HCT116 (cell line): ENCODE measurements at regions not wholly inside any gene's neighbourhood (a gene's known extent, or its start where the extent isn't known, plus 50 kb on each side); places are given as distances from the start of the nearest gene placed in this dataset.

Experiments
- ATAC-seq: fragments of 200-7000 bp; cut with Tn5 transposase; 2 replicates; pipeline ENCODE4 v1.9.1; 2020; ENCODE audit warnings: mild to moderate bottlenecking, moderate library complexity
- BruUV-seq: library from RNA; stranded (reverse); fragments of 400-500 nt; replicated peaks from 2 replicates; lab custom pipeline; 2021; lab: Mats Ljungman, UMichigan
- CTCF ChIA-PET: fragments of 300-600 bp; sonication (Branson Sonifier 250); formaldehyde crosslinking; loops from one replicate; lab custom pipeline; 2021; ENCODE audit warnings: antibody characterized with exemption; lab: Charles Lee
- POLR2A ChIA-PET: fragments of 300-600, 350-600 bp; sonication (Branson Sonifier 250); formaldehyde crosslinking; loops from one replicate; lab custom pipeline; 2021; ENCODE audit warnings: antibody characterized with exemption; lab: Charles Lee
- RAD21 ChIA-PET, 2 experiments: fragments of 300-600 bp; sonication (Branson Sonifier 250); formaldehyde crosslinking; loops; one replicate each; lab custom pipeline; 2023; ENCODE audit warnings: low total read pairs in 2 of 2; ENCODE audit not compliant: uncharacterized antibody in 2 of 2, unreplicated experiment in 2 of 2, low non-redundant PET in 1 of 2; lab: Charles Lee
- DNase-seq: peaks from one replicate; pipeline ENCODE4 v3.0.0-alpha.2; 2010; ENCODE audit warnings: low read depth, low spot score
- H2AFZ ChIP-seq: fragments of 200-600 bp; shearing (Covaris generic), sonication (generic); 2 replicates; pipeline ENCODE4 v1.6.1; 2017; ENCODE audit warnings: low read depth, mixed run types, mixed read lengths, antibody characterized with exemption, low read length; ENCODE audit not compliant: poor library complexity, severe bottlenecking
- H3K27ac ChIP-seq: 2 replicates; pipeline ENCODE4 v1.5.1; 2012; ENCODE audit warnings: low read depth, low read length
- H3K27me3 ChIP-seq: fragments of 200-600 bp; sonication (generic); 2 replicates; pipeline ENCODE4 v1.6.1; 2016; ENCODE audit warnings: mixed run types, low read length, mixed read lengths; ENCODE audit not compliant: insufficient read depth
- H3K36me3 ChIP-seq, 2 experiments: fragments of 200-500 bp in 1 of 2; fragments of 200-600 bp in 1 of 2; sonication (Bioruptor generic) in 1 of 2; sonication (generic) in 1 of 2; 2 replicates each; pipeline versions ENCODE4 v1.5.1 to v1.6.1; 2014 to 2016; ENCODE audit warnings: low read length in 2 of 2, inconsistent platforms in 1 of 2, mixed read lengths in 1 of 2, mixed run types in 1 of 2; ENCODE audit not compliant: insufficient read depth in 2 of 2, control insufficient read depth in 1 of 2
- H3K4me1 ChIP-seq, 2 experiments: fragments of 200-600 bp in 1 of 2; sonication (generic) in 1 of 2; 2 replicates each; pipeline versions ENCODE4 v1.5.1 to v1.6.1; 2012 to 2017; ENCODE audit warnings: low read length in 2 of 2, inconsistent platforms in 1 of 2, mild to moderate bottlenecking in 1 of 2, mixed read lengths in 1 of 2, mixed run types in 1 of 2, moderate library complexity in 1 of 2; ENCODE audit not compliant: insufficient read depth in 2 of 2, control insufficient read depth in 1 of 2
- H3K4me2 ChIP-seq: fragments of 200-600 bp; sonication (generic); 2 replicates; pipeline ENCODE4 v1.6.1; 2017; ENCODE audit warnings: mixed run types, low read length, mixed read lengths
- H3K4me3 ChIP-seq, 2 experiments: fragments of 200-600 bp in 1 of 2; sonication (generic) in 1 of 2; replicated peaks in 1 of 2; 2 replicates each; pipeline ENCODE4 v1.5.1; 2011 to 2016; ENCODE audit warnings: low read length in 2 of 2, control low read depth in 1 of 2, low read depth in 1 of 2, mild to moderate bottlenecking in 1 of 2, mixed read lengths in 1 of 2, mixed run types in 1 of 2
- H3K79me2 ChIP-seq: fragments of 200-600 bp; sonication (generic); 2 replicates; pipeline ENCODE4 v1.6.1; 2017; ENCODE audit warnings: mild to moderate bottlenecking, mixed run types, low read length, moderate library complexity, mixed read lengths; ENCODE audit not compliant: insufficient read depth
- H3K9ac ChIP-seq: fragments of 200-600 bp; sonication (generic); 2 replicates; pipeline ENCODE4 v1.6.1; 2016; ENCODE audit warnings: low read length, mixed read lengths
- H3K9me2 ChIP-seq: fragments of 200-600 bp; sonication (generic), shearing (Covaris generic); 2 replicates; pipeline ENCODE4 v1.6.1; 2017; ENCODE audit warnings: mixed run types, mild to moderate bottlenecking, moderate library complexity; ENCODE audit not compliant: insufficient read depth
- H3K9me3 ChIP-seq, 2 experiments: fragments of 200-500 bp in 1 of 2; fragments of 200-600 bp in 1 of 2; sonication (Bioruptor generic) in 1 of 2; sonication (generic) in 1 of 2; 2 replicates each; pipeline ENCODE4 v1.6.1; 2014 to 2017; ENCODE audit warnings: low read length in 2 of 2, mixed read lengths in 2 of 2, inconsistent platforms in 1 of 2, low read depth in 1 of 2, mild to moderate bottlenecking in 1 of 2, mixed run types in 1 of 2, moderate library complexity in 1 of 2; ENCODE audit not compliant: control insufficient read depth in 1 of 2, insufficient read depth in 1 of 2
- H4K20me1 ChIP-seq: fragments of 200-600 bp; sonication (generic), shearing (Covaris generic); 2 replicates; pipeline ENCODE4 v1.6.1; 2017; ENCODE audit warnings: mixed run types, mild to moderate bottlenecking, moderate library complexity; ENCODE audit not compliant: insufficient read depth
- CBX3 ChIP-seq: IDR thresholded peaks from 2 replicates; pipeline ENCODE4 v1.6.1; 2012; ENCODE audit warnings: low read depth
- EZH2 ChIP-seq: fragments of 200-600 bp; sonication (generic); IDR thresholded peaks from 2 replicates; pipeline ENCODE4 v1.6.1; 2017; ENCODE audit warnings: antibody characterized with exemption, mixed run types
- FOSL1 ChIP-seq: IDR thresholded peaks from 2 replicates; pipeline ENCODE4 v1.6.1; 2012; ENCODE audit warnings: low read depth
- POLR2A ChIP-seq: IDR thresholded peaks from 2 replicates; pipeline ENCODE4 v1.7.0; 2011; ENCODE audit warnings: borderline replicate concordance; ENCODE audit not compliant: insufficient read depth, insufficient read length; ENCODE audit errors: extremely low read depth
- POLR2AphosphoS5 ChIP-seq: IDR thresholded peaks from 2 replicates; pipeline ENCODE4 v1.6.1; 2011; ENCODE audit warnings: mild to moderate bottlenecking, low read depth, low read length, moderate library complexity
- TCF7L2 ChIP-seq: IDR thresholded peaks from 2 replicates; pipeline ENCODE4 v1.7.0; 2011; ENCODE audit warnings: borderline replicate concordance, inconsistent platforms; ENCODE audit not compliant: insufficient read depth, insufficient read length; ENCODE audit errors: extremely low read depth
- ZFX ChIP-seq: fragments of 450-650 bp; IDR thresholded peaks from 2 replicates; pipeline ENCODE4 v1.6.1; 2017
- intact Hi-C: fragments of 100-400 bp; cut with micrococcal nuclease; formaldehyde crosslinking; loops from 2 replicates; pipeline ENCODE4 v1.10.0; 2022
- TF ChIP-seq, protein P1 (sequence below): IDR thresholded peaks from 2 replicates; pipeline ENCODE4 v1.6.1; 2011; ENCODE audit warnings: mild to moderate bottlenecking, low read length, moderate library complexity; ENCODE audit not compliant: insufficient replicate concordance; ENCODE audit errors: extremely low read depth
- TF ChIP-seq, protein P2 (sequence below): IDR thresholded peaks from 2 replicates; pipeline ENCODE4 v1.6.1; 2012
- TF ChIP-seq, protein P3 (sequence below), 3 experiments: fragments of 200-600 bp in 1 of 3; sonication (generic) in 1 of 3; IDR thresholded peaks in 2 of 3; conservative IDR thresholded peaks in 1 of 3; 2 replicates each; pipeline ENCODE4 v1.5.1; 2012 to 2017; ENCODE audit warnings: low read depth in 2 of 3, low read length in 2 of 3, antibody characterized with exemption in 1 of 3, borderline replicate concordance in 1 of 3, control low read depth in 1 of 3, mild to moderate bottlenecking in 1 of 3, mixed read lengths in 1 of 3, mixed run types in 1 of 3, moderate library complexity in 1 of 3; ENCODE audit not compliant: insufficient read depth in 1 of 3

DNA sequence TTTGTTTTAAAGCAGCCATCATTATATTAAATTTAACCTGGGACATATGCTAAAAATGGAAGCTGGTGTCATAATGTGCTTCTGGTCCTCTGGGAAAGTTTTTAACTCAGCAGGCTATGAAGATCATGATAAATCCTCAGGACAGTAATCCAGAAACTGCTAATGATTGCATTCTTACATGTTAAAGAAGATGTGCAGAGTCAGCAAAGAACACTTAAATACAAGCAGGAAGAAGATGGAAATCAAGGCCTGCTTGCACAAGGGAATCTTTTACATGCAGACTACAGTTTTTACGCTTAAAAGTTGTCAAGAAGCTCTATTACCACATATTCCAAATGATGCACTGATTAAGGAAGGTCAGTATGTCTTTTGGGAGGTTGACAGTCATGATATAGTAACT, 246.0 kb upstream of the PTPRD start (continued):
- TF ChIP-seq CBX3, result no peak

- Histone ChIP-seq H3K9ac (no peak overlapping the region), H3K4me2 (no peak overlapping the region), H2AFZ (no peak overlapping the region), H3K4me1 (no peaks in the 10 kb centered on the region), H4K20me1 (no peaks in the 10 kb centered on the region), H3K36me3 (no peaks in the 10 kb centered on the region), H3K9me2 (no peaks in the 10 kb centered on the region), H3K4me3 (no peak overlapping the region), H3K79me2 (no peaks in the 10 kb centered on the region), H3K27me3 (no peaks in the 10 kb centered on the region), H3K9me3 (peaks cover 5 to 19% of the 10 kb centered on the region in 2 experiments; a peak in 3 of 4 replicates), H3K27ac (no peak overlapping the region)
- RAD21 ChIA-PET, result no interaction called here
- POLR2A ChIA-PET, result no interaction called here
- TF ChIP-seq, protein P1, sequence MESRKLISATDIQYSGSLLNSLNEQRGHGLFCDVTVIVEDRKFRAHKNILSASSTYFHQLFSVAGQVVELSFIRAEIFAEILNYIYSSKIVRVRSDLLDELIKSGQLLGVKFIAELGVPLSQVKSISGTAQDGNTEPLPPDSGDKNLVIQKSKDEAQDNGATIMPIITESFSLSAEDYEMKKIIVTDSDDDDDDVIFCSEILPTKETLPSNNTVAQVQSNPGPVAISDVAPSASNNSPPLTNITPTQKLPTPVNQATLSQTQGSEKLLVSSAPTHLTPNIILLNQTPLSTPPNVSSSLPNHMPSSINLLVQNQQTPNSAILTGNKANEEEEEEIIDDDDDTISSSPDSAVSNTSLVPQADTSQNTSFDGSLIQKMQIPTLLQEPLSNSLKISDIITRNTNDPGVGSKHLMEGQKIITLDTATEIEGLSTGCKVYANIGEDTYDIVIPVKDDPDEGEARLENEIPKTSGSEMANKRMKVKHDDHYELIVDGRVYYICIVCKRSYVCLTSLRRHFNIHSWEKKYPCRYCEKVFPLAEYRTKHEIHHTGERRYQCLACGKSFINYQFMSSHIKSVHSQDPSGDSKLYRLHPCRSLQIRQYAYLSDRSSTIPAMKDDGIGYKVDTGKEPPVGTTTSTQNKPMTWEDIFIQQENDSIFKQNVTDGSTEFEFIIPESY, result no peak
- TF ChIP-seq TCF7L2, result no peak
- TF ChIP-seq POLR2A, result no peak
- CTCF ChIA-PET, result no interaction called here
- DNase-seq, result no peak
- intact Hi-C loops, result no loop called here
- BruUV-seq, result no TSS peak
- no peak for ATAC-seq
Observed at GRCh38 chr9:10863476-10863875, 250.7 kb upstream of the PTPRD start.

DNA sequence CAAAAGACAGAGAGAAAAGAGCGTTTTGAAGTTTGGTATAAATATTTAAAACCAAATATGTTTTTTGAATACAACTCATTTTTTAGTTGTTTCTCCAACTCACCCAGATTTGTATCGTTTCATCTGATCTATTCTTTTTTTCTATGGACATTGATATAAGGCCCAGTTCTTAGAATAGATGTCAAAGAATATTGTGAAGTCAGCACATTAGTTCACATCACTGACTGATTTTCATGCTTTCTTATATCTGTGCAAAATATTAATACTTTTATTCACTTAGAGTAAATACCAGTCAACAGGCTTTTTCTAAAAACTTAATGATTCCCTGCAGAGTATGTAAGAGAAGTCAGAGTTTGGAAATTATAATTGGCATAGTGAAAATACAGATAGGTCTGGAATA, 254.4 kb upstream of the PTPRD start:
- no peaks in the 10 kb centered on the region for H3K79me2 ChIP-seq
- H3K27ac ChIP-seq, result no peak overlapping the region
- no peak overlapping the region for H3K9ac ChIP-seq
- H3K4me1 ChIP-seq, result no peaks in the 10 kb centered on the region
- intact Hi-C loops, result no loop called here
- no peak overlapping the region for H3K4me2 ChIP-seq
- BruUV-seq, result no TSS peak
- DNase-seq, result no peak
- H3K4me3 ChIP-seq, result no peak overlapping the region
- RAD21 ChIA-PET, result no interaction called here
- no peak overlapping the region for H2AFZ ChIP-seq
- H3K36me3 ChIP-seq, result no peaks in the 10 kb centered on the region
- POLR2A ChIA-PET, result no interaction called here
- H4K20me1 ChIP-seq, result no peaks in the 10 kb centered on the region
- CTCF ChIA-PET, result no interaction called here
- H3K9me2 ChIP-seq, result no peaks in the 10 kb centered on the region
- no peak for ATAC-seq
- H3K9me3 ChIP-seq, result peaks cover 0 to 15% of the 10 kb centered on the region in 2 experiments; a peak in 2 of 4 replicates
- TF ChIP-seq CBX3 (no peak), ZFX (no peak), POLR2AphosphoS5 (no peak), EZH2 (no peak), POLR2A (no peak), FOSL1 (no peak)
- TF ChIP-seq, protein P2, sequence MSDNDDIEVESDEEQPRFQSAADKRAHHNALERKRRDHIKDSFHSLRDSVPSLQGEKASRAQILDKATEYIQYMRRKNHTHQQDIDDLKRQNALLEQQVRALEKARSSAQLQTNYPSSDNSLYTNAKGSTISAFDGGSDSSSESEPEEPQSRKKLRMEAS, result no peak
- TF ChIP-seq, protein P3, sequence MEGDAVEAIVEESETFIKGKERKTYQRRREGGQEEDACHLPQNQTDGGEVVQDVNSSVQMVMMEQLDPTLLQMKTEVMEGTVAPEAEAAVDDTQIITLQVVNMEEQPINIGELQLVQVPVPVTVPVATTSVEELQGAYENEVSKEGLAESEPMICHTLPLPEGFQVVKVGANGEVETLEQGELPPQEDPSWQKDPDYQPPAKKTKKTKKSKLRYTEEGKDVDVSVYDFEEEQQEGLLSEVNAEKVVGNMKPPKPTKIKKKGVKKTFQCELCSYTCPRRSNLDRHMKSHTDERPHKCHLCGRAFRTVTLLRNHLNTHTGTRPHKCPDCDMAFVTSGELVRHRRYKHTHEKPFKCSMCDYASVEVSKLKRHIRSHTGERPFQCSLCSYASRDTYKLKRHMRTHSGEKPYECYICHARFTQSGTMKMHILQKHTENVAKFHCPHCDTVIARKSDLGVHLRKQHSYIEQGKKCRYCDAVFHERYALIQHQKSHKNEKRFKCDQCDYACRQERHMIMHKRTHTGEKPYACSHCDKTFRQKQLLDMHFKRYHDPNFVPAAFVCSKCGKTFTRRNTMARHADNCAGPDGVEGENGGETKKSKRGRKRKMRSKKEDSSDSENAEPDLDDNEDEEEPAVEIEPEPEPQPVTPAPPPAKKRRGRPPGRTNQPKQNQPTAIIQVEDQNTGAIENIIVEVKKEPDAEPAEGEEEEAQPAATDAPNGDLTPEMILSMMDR (IDR thresholded peaks at IDR 0.05 in 2 of 3, conservative IDR thresholded peaks at IDR 0.05 in 1 of 3; ENCODE audit: borderline replicate concordance in 1 of 3, insufficient read depth in 1 of 3, low read depth in 2 of 3, low read length in 2 of 3), result no peak
- no peaks in the 10 kb centered on the region for H3K27me3 ChIP-seq
